WERI-Rb-1 (cell line): ENCODE measurements at regions not wholly inside any gene's neighbourhood (a gene's known extent, or its start where the extent isn't known, plus 50 kb on each side); places are given as distances from the start of the nearest gene placed in this dataset.

Experiments
- DNase-seq: peaks from one replicate; pipeline ENCODE4 v3.0.0-alpha.2; 2020
- H3K27ac ChIP-seq: fragments of 250-450 bp; sonication (Bioruptor Pico); 2 replicates; pipeline ENCODE4 v1.5.1; 2020; ENCODE audit warnings: mild to moderate bottlenecking, moderate library complexity
- H3K27me3 ChIP-seq: fragments of 250-450 bp; sonication (Bioruptor Pico); 2 replicates; pipeline ENCODE4 v1.5.1; 2021; ENCODE audit warnings: mild to moderate bottlenecking, low read depth, moderate library complexity; ENCODE audit not compliant: insufficient read depth, severe bottlenecking
- H3K36me3 ChIP-seq: fragments of 250-450 bp; sonication (Bioruptor Pico); 2 replicates; pipeline ENCODE4 v1.5.1; 2020; ENCODE audit warnings: mild to moderate bottlenecking, moderate library complexity
- H3K4me3 ChIP-seq: 2 replicates; pipeline ENCODE4 v1.5.1; 2011; ENCODE audit warnings: low read depth, mild to moderate bottlenecking, control low read depth, low read length
- H3K9me3 ChIP-seq: fragments of 250-450 bp; sonication (Bioruptor Pico); 2 replicates; pipeline ENCODE4 v1.5.1; 2021; ENCODE audit warnings: mild to moderate bottlenecking, moderate library complexity; ENCODE audit not compliant: severe bottlenecking
- CTCF ChIP-seq: IDR thresholded peaks from 2 replicates; pipeline ENCODE4 v1.5.1; 2011; ENCODE audit warnings: low read depth, mild to moderate bottlenecking, control low read depth, inconsistent platforms, low read length

GRCh38 chr7:41067576-41067975 lies 635.3 kb downstream of the INHBA start:
- Histone ChIP-seq H3K9me3 (no peaks in the 10 kb centered on the region), H3K36me3 (no peaks in the 10 kb centered on the region), H3K4me3 (no peak overlapping the region), H3K27ac (no peak overlapping the region), H3K27me3 (peaks cover 11% of the 10 kb centered on the region)
- DNase-seq, result no peak
- no peak for TF ChIP-seq CTCF

GRCh38 chr7:41065663-41066062 lies 637.2 kb downstream of the INHBA start:
- peaks cover 7% of the 10 kb centered on the region for H3K27me3 ChIP-seq
- no peaks in the 10 kb centered on the region for H3K9me3 ChIP-seq
- H3K4me3 ChIP-seq, result no peak overlapping the region
- no peak for TF ChIP-seq CTCF
- H3K36me3 ChIP-seq, result no peaks in the 10 kb centered on the region
- DNase-seq, result no peak
- H3K27ac ChIP-seq, result no peak overlapping the region

GRCh38 chr7:41063116-41063515 lies 639.8 kb downstream of the INHBA start:
- H3K36me3 ChIP-seq, result no peaks in the 10 kb centered on the region
- H3K27me3 ChIP-seq, result peaks cover 9% of the 10 kb centered on the region
- no peak for TF ChIP-seq CTCF
- H3K9me3 ChIP-seq, result no peaks in the 10 kb centered on the region
- no peak overlapping the region for H3K27ac ChIP-seq
- no peak for DNase-seq
- H3K4me3 ChIP-seq, result no peak overlapping the region

GRCh38 chr7:41060796-41061195 lies 642.1 kb downstream of the INHBA start:
- no peak for DNase-seq
- Histone ChIP-seq H3K27ac (no peak overlapping the region), H3K4me3 (no peak overlapping the region), H3K27me3 (peaks cover 15% of the 10 kb centered on the region), H3K9me3 (no peaks in the 10 kb centered on the region), H3K36me3 (no peaks in the 10 kb centered on the region)
- no peak for TF ChIP-seq CTCF

GRCh38 chr7:41059796-41060195 lies 643.1 kb downstream of the INHBA start:
- Histone ChIP-seq H3K4me3 (no peak overlapping the region), H3K27me3 (peaks cover 20% of the 10 kb centered on the region), H3K27ac (no peak overlapping the region), H3K36me3 (no peaks in the 10 kb centered on the region), H3K9me3 (no peaks in the 10 kb centered on the region)
- no peak for TF ChIP-seq CTCF
- no peak for DNase-seq

GRCh38 chr7:41058986-41059741 lies 643.7 kb downstream of the INHBA start:
- no peak overlapping the region for H3K4me3 ChIP-seq
- no peaks in the 10 kb centered on the region for H3K36me3 ChIP-seq
- no peak overlapping the region for H3K27ac ChIP-seq
- no peak for DNase-seq
- no peak for TF ChIP-seq CTCF
- no peaks in the 10 kb centered on the region for H3K9me3 ChIP-seq
- H3K27me3 ChIP-seq, result peaks cover 26% of the 10 kb centered on the region
